Esophagus muscularis mucosa (tissue), 4 donors: ENCODE measurements at regions not wholly inside any gene's neighbourhood (a gene's known extent, or its start where the extent isn't known, plus 50 kb on each side); places are given as distances from the start of the nearest gene placed in this dataset.

Source experiments
- EP300 ChIP-seq: sonication (generic); formaldehyde crosslinking; IDR thresholded peaks from one replicate; pipeline ENCODE4 v1.6.1; 2017; ENCODE audit warnings: antibody characterized with exemption
- POLR2A ChIP-seq: fragments of 450-650 bp; IDR thresholded peaks from one replicate; pipeline ENCODE4 v1.6.1; 2017; ENCODE audit warnings: antibody characterized with exemption, moderate library complexity, mild to moderate bottlenecking, low read depth
- POLR2AphosphoS5 ChIP-seq, 2 donors: sonication (generic); formaldehyde crosslinking; IDR thresholded peaks; one replicate each; pipeline ENCODE4 v1.6.1; 2017; ENCODE audit warnings: antibody characterized with exemption in 2 of 2
- TF ChIP-seq, protein P1 (sequence below), 3 experiments: fragments of 200-600 bp in 2 of 3; fragments of 450-650 bp in 1 of 3; sonication (generic) in 2 of 3; IDR thresholded peaks; one replicate each; pipeline ENCODE4 v1.5.1; 2017 to 2019; ENCODE audit warnings: antibody characterized with exemption in 3 of 3, mild to moderate bottlenecking in 2 of 3, moderate library complexity in 1 of 3

DNA sequence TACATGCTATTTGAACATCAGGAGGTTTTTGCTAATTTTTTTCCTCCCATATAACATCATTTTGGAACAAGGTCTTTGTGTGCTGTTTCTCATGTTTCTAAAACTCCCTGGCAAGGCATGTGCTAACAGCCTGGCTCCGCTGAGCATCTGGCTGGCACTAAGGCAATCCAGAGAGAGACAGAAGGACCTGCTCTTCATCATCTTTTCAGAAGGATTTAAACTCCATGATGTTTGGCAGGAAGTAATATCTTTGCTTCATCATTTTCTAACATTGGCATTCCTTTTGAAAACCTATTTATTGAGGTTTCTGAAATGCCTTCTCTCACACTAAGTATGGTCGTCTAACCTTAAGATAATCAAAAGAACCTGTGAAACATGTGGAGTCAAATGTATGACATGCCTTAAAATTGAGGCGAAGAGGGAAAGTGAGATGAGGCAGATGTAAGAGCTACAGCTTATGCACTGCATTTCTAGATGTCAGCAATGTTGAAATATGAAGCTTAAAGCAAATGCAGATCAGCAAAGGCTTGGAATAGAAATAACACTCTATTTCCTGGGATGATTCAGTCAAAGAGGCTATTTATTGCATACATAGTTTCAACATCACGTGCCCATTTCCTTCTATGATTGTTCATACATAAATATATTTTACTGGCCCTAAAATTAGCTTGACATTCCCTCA lies 592.0 kb downstream of the ZNF385D start:
- TF ChIP-seq POLR2A (no peak), EP300 (no peak), POLR2AphosphoS5 (IDR thresholded peaks at IDR 0.05) (no peak)
- TF ChIP-seq, protein P1, sequence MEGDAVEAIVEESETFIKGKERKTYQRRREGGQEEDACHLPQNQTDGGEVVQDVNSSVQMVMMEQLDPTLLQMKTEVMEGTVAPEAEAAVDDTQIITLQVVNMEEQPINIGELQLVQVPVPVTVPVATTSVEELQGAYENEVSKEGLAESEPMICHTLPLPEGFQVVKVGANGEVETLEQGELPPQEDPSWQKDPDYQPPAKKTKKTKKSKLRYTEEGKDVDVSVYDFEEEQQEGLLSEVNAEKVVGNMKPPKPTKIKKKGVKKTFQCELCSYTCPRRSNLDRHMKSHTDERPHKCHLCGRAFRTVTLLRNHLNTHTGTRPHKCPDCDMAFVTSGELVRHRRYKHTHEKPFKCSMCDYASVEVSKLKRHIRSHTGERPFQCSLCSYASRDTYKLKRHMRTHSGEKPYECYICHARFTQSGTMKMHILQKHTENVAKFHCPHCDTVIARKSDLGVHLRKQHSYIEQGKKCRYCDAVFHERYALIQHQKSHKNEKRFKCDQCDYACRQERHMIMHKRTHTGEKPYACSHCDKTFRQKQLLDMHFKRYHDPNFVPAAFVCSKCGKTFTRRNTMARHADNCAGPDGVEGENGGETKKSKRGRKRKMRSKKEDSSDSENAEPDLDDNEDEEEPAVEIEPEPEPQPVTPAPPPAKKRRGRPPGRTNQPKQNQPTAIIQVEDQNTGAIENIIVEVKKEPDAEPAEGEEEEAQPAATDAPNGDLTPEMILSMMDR (IDR thresholded peaks at IDR 0.05): no peak
